IMR-90 (cell line): ENCODE measurements at regions not wholly inside any gene's neighbourhood (a gene's known extent, or its start where the extent isn't known, plus 50 kb on each side); places are given as distances from the start of the nearest gene placed in this dataset.

Source experiments
- POLR2A ChIP-seq: IDR thresholded peaks from 2 replicates; pipeline ENCODE4 v1.6.1; 2012; ENCODE audit warnings: mild to moderate bottlenecking, low read depth, low read length
- TF ChIP-seq, protein P1 (sequence below): conservative IDR thresholded peaks from 2 replicates; pipeline ENCODE4 v1.5.1; 2012; ENCODE audit warnings: mild to moderate bottlenecking, low read depth, low read length, improper control_type of control experiment

DNA sequence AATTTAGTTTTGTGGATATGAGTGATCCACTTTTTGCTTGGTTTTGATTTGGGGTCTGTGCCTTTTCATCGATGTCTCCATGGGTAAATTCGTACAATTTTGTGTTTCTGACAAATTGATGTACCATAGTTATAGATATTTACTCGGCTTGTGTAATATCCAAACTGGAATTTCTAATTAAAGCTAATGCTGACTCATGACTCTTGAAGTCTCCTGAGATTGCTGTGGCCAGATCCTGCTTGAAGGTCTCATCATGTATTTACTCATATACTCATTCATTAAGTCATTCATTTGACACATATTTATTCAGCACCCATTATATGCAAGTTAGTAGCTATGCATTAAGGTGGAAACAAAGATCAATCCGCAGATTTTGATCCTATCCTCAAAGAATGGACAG lies 423.2 kb downstream of the RWDD3 start:
- TF ChIP-seq, protein P1, sequence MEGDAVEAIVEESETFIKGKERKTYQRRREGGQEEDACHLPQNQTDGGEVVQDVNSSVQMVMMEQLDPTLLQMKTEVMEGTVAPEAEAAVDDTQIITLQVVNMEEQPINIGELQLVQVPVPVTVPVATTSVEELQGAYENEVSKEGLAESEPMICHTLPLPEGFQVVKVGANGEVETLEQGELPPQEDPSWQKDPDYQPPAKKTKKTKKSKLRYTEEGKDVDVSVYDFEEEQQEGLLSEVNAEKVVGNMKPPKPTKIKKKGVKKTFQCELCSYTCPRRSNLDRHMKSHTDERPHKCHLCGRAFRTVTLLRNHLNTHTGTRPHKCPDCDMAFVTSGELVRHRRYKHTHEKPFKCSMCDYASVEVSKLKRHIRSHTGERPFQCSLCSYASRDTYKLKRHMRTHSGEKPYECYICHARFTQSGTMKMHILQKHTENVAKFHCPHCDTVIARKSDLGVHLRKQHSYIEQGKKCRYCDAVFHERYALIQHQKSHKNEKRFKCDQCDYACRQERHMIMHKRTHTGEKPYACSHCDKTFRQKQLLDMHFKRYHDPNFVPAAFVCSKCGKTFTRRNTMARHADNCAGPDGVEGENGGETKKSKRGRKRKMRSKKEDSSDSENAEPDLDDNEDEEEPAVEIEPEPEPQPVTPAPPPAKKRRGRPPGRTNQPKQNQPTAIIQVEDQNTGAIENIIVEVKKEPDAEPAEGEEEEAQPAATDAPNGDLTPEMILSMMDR, result no peak
- no peak for TF ChIP-seq POLR2A
